Endothelial cell of umbilical vein (primary cell): ENCODE measurements at regions not wholly inside any gene's neighbourhood (a gene's known extent, or its start where the extent isn't known, plus 50 kb on each side); places are given as distances from the start of the nearest gene placed in this dataset.

Experiments used
- BruUV-seq: library from RNA; stranded (reverse); fragments of 400-500 nt; replicated peaks from 2 replicates; lab custom pipeline; 2021; lab: Mats Ljungman, UMichigan
- CTCF ChIA-PET: fragments of 300-600, 350-600 bp; sonication (Branson Sonifier 250); formaldehyde crosslinking; loops from one replicate; lab custom pipeline; 2021; ENCODE audit warnings: antibody characterized with exemption, inconsistent platforms; lab: Charles Lee
- POLR2A ChIA-PET: fragments of 300-600, 350-600 bp; sonication (Branson Sonifier 250); formaldehyde crosslinking; loops from one replicate; lab custom pipeline; 2021; ENCODE audit warnings: antibody characterized with exemption, inconsistent platforms; lab: Charles Lee
- DNase-seq: peaks from one replicate; pipeline ENCODE4 v3.0.0-alpha.2; 2011; ENCODE audit warnings: low read depth, low spot score
- FAIRE-seq: peaks from 2 replicates; lab custom pipeline; 2011; peaks lifted over from hg19 to GRCh38; lab: Jason Lieb, UNC
- H2AFZ ChIP-seq: 2 replicates; pipeline ENCODE4 v1.6.0; 2012; ENCODE audit warnings: low read depth, low read length, control low read depth, inconsistent platforms
- H3K27ac ChIP-seq: 2 replicates; pipeline ENCODE4 v1.5.1; 2011; ENCODE audit warnings: low read depth, mild to moderate bottlenecking, control low read depth, low read length, moderate library complexity; ENCODE audit not compliant: insufficient read depth
- H3K27me3 ChIP-seq, 2 experiments: 2 replicates each; pipeline versions ENCODE4 v1.6.0 to v1.6.1; 2011; ENCODE audit warnings: low read length in 2 of 2, mixed read lengths in 1 of 2; ENCODE audit not compliant: control insufficient read depth in 2 of 2, insufficient read depth in 2 of 2
- H3K36me3 ChIP-seq, 2 experiments: 2 replicates in 1 of 2; 3 replicates in 1 of 2; pipeline ENCODE4 v1.5.1; 2011; ENCODE audit warnings: low read length in 2 of 2, mild to moderate bottlenecking in 1 of 2, moderate library complexity in 1 of 2; ENCODE audit not compliant: control insufficient read depth in 2 of 2, insufficient read depth in 2 of 2; ENCODE audit errors: extremely low read depth in 1 of 2
- H3K4me1 ChIP-seq: 3 replicates; pipeline ENCODE4 v1.5.1; 2011; ENCODE audit warnings: mild to moderate bottlenecking, low read length; ENCODE audit not compliant: control insufficient read depth, insufficient read depth; ENCODE audit errors: extremely low read depth
- H3K4me2 ChIP-seq: 2 replicates; pipeline ENCODE4 v1.6.1; 2011; ENCODE audit warnings: low read length, control low read depth, mixed read lengths; ENCODE audit not compliant: insufficient read depth
- H3K4me3 ChIP-seq, 3 experiments: fragments of 200-600 bp in 1 of 3; sonication (generic), shearing (Covaris generic) in 1 of 3; replicated peaks in 1 of 3; 2 replicates each; pipeline ENCODE4 v1.5.1; 2011 to 2016; ENCODE audit warnings: control low read depth in 3 of 3, low read length in 3 of 3, mild to moderate bottlenecking in 2 of 3, inconsistent platforms in 1 of 3, low read depth in 1 of 3, moderate library complexity in 1 of 3; ENCODE audit not compliant: insufficient read depth in 1 of 3
- H3K79me2 ChIP-seq: 2 replicates; pipeline ENCODE4 v1.6.0; 2012; ENCODE audit warnings: low read length, inconsistent platforms; ENCODE audit not compliant: control insufficient read depth, insufficient read depth
- H3K9ac ChIP-seq: replicated peaks from 2 replicates; pipeline ENCODE3; 2011; ENCODE audit warnings: low read length, control low read depth; ENCODE audit not compliant: insufficient read depth; ENCODE audit errors: extremely low read depth
- H3K9me1 ChIP-seq: replicated peaks from 3 replicates; pipeline ENCODE4 v1.6.0; 2011; ENCODE audit warnings: mild to moderate bottlenecking, low read length; ENCODE audit not compliant: control insufficient read depth, insufficient read depth; ENCODE audit errors: extremely low read depth
- H3K9me3 ChIP-seq: replicated peaks from 2 replicates; pipeline ENCODE4 v1.5.1; 2012; ENCODE audit warnings: low read length, inconsistent platforms; ENCODE audit not compliant: control insufficient read depth, insufficient read depth
- H4K20me1 ChIP-seq: replicated peaks from 2 replicates; pipeline ENCODE3; 2011; ENCODE audit warnings: mild to moderate bottlenecking, low read length; ENCODE audit not compliant: control insufficient read depth, insufficient read depth; ENCODE audit errors: extremely low read depth
- EZH2 ChIP-seq: IDR thresholded peaks from 2 replicates; pipeline ENCODE4 v1.6.1; 2012; ENCODE audit warnings: borderline replicate concordance, low read depth, mild to moderate bottlenecking, moderate library complexity, low read length, inconsistent platforms; ENCODE audit not compliant: severe bottlenecking
- MYC ChIP-seq: IDR thresholded peaks from one replicate; pipeline ENCODE4 v1.6.1; 2011; ENCODE audit warnings: mild to moderate bottlenecking, low read depth, low read length
- POLR2A ChIP-seq: IDR thresholded peaks from 2 replicates; pipeline ENCODE4 v1.6.1; 2012; ENCODE audit warnings: low read depth, mild to moderate bottlenecking, control low read depth, low read length
- dilution Hi-C: fragments of 300-500 bp; cut with MboI; formaldehyde crosslinking; loops from one replicate; pipeline ENCODE4 v1.15.0; 2019; ENCODE audit warnings: low sequenced_read_pairs; ENCODE audit not compliant: extremely low pct_ligation_motif_present
- intact Hi-C: fragments of 100-400 bp; cut with micrococcal nuclease; formaldehyde crosslinking; loops from one replicate; pipeline ENCODE4 v1.10.0; 2022
- TF ChIP-seq, protein P1 (sequence below), 2 donors: IDR thresholded peaks; 1 replicate in 1 of 2; 2 replicates in 1 of 2; pipeline ENCODE4 v1.5.1; 2011; ENCODE audit warnings: low read length in 2 of 2, mild to moderate bottlenecking in 2 of 2, moderate library complexity in 2 of 2, control low read depth in 1 of 2, inconsistent platforms in 1 of 2, low read depth in 1 of 2; ENCODE audit not compliant: insufficient read depth in 1 of 2; ENCODE audit errors: extremely low read depth in 1 of 2
- TF ChIP-seq, protein P2 (sequence below): IDR thresholded peaks from 2 replicates; pipeline ENCODE4 v1.6.1; 2011; ENCODE audit not compliant: insufficient read depth, insufficient read length

DNA sequence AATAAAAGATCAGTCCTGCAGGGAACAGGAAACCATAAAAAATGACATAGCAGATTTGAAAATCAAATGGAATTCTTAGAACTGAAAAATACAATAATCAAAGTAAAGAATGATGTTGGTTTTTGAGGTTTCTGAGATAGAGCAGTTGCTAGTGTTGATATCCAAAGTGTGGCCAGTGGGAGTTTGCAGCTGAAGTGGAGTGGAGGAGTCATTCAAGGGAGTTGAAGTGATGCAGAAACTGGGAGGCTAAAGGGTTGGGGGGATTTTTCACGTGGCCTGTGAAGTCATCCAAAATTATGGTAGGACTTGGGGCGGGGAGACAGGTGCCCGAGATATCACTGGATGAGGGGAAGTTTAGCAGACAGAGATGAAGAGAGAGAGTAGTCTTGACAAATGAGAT lies 123.6 kb downstream of the CDC5L start:
- no peak overlapping the region for H3K9ac ChIP-seq
- no peak overlapping the region for H2AFZ ChIP-seq
- TF ChIP-seq EZH2 (no peak), MYC (no peak), POLR2A (no peak)
- TF ChIP-seq, protein P1, sequence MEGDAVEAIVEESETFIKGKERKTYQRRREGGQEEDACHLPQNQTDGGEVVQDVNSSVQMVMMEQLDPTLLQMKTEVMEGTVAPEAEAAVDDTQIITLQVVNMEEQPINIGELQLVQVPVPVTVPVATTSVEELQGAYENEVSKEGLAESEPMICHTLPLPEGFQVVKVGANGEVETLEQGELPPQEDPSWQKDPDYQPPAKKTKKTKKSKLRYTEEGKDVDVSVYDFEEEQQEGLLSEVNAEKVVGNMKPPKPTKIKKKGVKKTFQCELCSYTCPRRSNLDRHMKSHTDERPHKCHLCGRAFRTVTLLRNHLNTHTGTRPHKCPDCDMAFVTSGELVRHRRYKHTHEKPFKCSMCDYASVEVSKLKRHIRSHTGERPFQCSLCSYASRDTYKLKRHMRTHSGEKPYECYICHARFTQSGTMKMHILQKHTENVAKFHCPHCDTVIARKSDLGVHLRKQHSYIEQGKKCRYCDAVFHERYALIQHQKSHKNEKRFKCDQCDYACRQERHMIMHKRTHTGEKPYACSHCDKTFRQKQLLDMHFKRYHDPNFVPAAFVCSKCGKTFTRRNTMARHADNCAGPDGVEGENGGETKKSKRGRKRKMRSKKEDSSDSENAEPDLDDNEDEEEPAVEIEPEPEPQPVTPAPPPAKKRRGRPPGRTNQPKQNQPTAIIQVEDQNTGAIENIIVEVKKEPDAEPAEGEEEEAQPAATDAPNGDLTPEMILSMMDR (IDR thresholded peaks at IDR 0.05; ENCODE audit: extremely low read depth in 1 of 2, insufficient read depth in 1 of 2, low read depth in 1 of 2, low read length in 2 of 2): no peak
- TF ChIP-seq, protein P2, sequence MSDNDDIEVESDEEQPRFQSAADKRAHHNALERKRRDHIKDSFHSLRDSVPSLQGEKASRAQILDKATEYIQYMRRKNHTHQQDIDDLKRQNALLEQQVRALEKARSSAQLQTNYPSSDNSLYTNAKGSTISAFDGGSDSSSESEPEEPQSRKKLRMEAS: no peak
- dilution Hi-C loops: no loop called here
- CTCF ChIA-PET: no interaction called here
- H3K27ac ChIP-seq: no peak overlapping the region
- DNase-seq (no peak), FAIRE-seq (no peak)
- no peaks in the 10 kb centered on the region for H3K9me1 ChIP-seq
- POLR2A ChIA-PET: no interaction called here
- H4K20me1 ChIP-seq: no peaks in the 10 kb centered on the region
- intact Hi-C loops: no loop called here
- H3K9me3 ChIP-seq: no peaks in the 10 kb centered on the region
- no peaks in the 10 kb centered on the region for H3K4me1 ChIP-seq
- H3K4me3 ChIP-seq: no peak overlapping the region
- no peak overlapping the region for H3K4me2 ChIP-seq
- no peaks in the 10 kb centered on the region for H3K79me2 ChIP-seq
- peaks cover 0 to 2% of the 10 kb centered on the region in 2 experiments for H3K27me3 ChIP-seq
- H3K36me3 ChIP-seq: no peaks in the 10 kb centered on the region
- no TSS peak for BruUV-seq
